Neural progenitor cell (in vitro differentiated cells): ENCODE measurements at regions not wholly inside any gene's neighbourhood (a gene's known extent, or its start where the extent isn't known, plus 50 kb on each side); places are given as distances from the start of the nearest gene placed in this dataset.

ENCODE experiments used
- DNase-seq: peaks from one replicate; pipeline ENCODE4 v3.0.0-alpha.2; 2016; ENCODE audit warnings: low spot score
- H2AFZ ChIP-seq: fragments of 200-600 bp; sonication (generic); replicated peaks from 2 replicates; pipeline ENCODE4 v1.6.1; 2016; ENCODE audit warnings: antibody characterized with exemption
- H3F3A ChIP-seq: fragments of 200-600 bp; sonication (generic); 2 replicates; pipeline ENCODE4 v1.6.1; 2016; ENCODE audit warnings: antibody characterized with exemption, low read depth
- H3K27ac ChIP-seq: fragments of 200-600 bp; sonication (generic); 2 replicates; pipeline ENCODE4 v1.5.1; 2016; ENCODE audit warnings: mild to moderate bottlenecking
- H3K27me3 ChIP-seq: fragments of 200-600 bp; sonication (generic); 2 replicates; pipeline ENCODE4 v1.6.1; 2016; ENCODE audit warnings: mild to moderate bottlenecking, moderate library complexity
- H3K36me3 ChIP-seq: fragments of 200-600 bp; sonication (generic); 2 replicates; pipeline ENCODE4 v1.5.1; 2016
- H3K4me1 ChIP-seq: fragments of 200-600 bp; sonication (generic); 2 replicates; pipeline ENCODE4 v1.6.1; 2016; ENCODE audit warnings: mixed run types
- H3K4me2 ChIP-seq: fragments of 200-600 bp; sonication (generic); 2 replicates; pipeline ENCODE4 v1.6.1; 2016
- H3K4me3 ChIP-seq: fragments of 200-600 bp; sonication (generic); 2 replicates; pipeline ENCODE4 v1.5.1; 2016
- H3K79me2 ChIP-seq: fragments of 200-600 bp; sonication (generic); 2 replicates; pipeline ENCODE4 v1.6.1; 2016; ENCODE audit warnings: low read depth
- H3K9ac ChIP-seq: fragments of 200-600 bp; sonication (generic); 2 replicates; pipeline ENCODE4 v1.6.1; 2016
- H3K9me3 ChIP-seq: fragments of 200-600 bp; sonication (generic); 2 replicates; pipeline ENCODE4 v1.5.1; 2016; ENCODE audit warnings: low read depth
- H4K20me1 ChIP-seq: fragments of 200-600 bp; sonication (generic); 2 replicates; pipeline ENCODE4 v1.6.1; 2016; ENCODE audit warnings: low read depth
- H3K27ac Mint-ChIP-seq: 3 replicates; pipeline ENCODE4 v1.8.0; 2021; ENCODE audit warnings: mixed read lengths
- H3K27me3 Mint-ChIP-seq: 2 replicates; pipeline ENCODE4 v1.8.0; 2022; ENCODE audit warnings: low read depth, mild to moderate bottlenecking, inconsistent platforms, moderate library complexity, mixed read lengths; ENCODE audit not compliant: insufficient read depth
- H3K36me3 Mint-ChIP-seq: 3 replicates; pipeline ENCODE4 v1.8.0; 2021; ENCODE audit warnings: mixed read lengths
- H3K4me1 Mint-ChIP-seq: 3 replicates; pipeline ENCODE4 v1.8.0; 2021; ENCODE audit warnings: mixed read lengths
- H3K4me3 Mint-ChIP-seq: 3 replicates; pipeline ENCODE4 v1.8.0; 2021; ENCODE audit warnings: mild to moderate bottlenecking, moderate library complexity, mixed read lengths
- H3K9me3 Mint-ChIP-seq: 3 replicates; pipeline ENCODE4 v1.8.0; 2020; ENCODE audit warnings: mixed read lengths
- CTCF ChIP-seq: fragments of 200-600 bp; sonication (generic); IDR thresholded peaks from 2 replicates; pipeline ENCODE4 v1.5.1; 2017; ENCODE audit warnings: antibody characterized with exemption, mild to moderate bottlenecking
- EZH2 ChIP-seq: fragments of 200-600 bp; sonication (generic); IDR thresholded peaks from 2 replicates; pipeline ENCODE4 v1.6.1; 2017; ENCODE audit warnings: antibody characterized with exemption, mild to moderate bottlenecking, moderate library complexity
- EZH2phosphoT487 ChIP-seq: fragments of 200-600 bp; sonication (generic); IDR thresholded peaks from 2 replicates; pipeline ENCODE4 v1.6.1; 2017; ENCODE audit warnings: antibody characterized with exemption

GRCh38 chr6:102773636-102774035 lies 1380.1 kb downstream of the GRIK2 start:
- H3K27me3 Mint-ChIP-seq, result peaks cover 2% of the 10 kb centered on the region
- Histone ChIP-seq H4K20me1 (no peaks in the 10 kb centered on the region), H3K36me3 (no peaks in the 10 kb centered on the region), H3K27me3 (no peaks in the 10 kb centered on the region), H3K79me2 (no peaks in the 10 kb centered on the region), H3F3A (no peaks in the 10 kb centered on the region), H3K4me3 (no peak overlapping the region), H2AFZ (no peak overlapping the region), H3K4me2 (no peak overlapping the region), H3K4me1 (no peaks in the 10 kb centered on the region), H3K9me3 (peaks cover 8% of the 10 kb centered on the region), H3K9ac (no peak overlapping the region), H3K27ac (no peak overlapping the region)
- H3K4me1 Mint-ChIP-seq, result no peaks in the 10 kb centered on the region
- no peak overlapping the region for H3K27ac Mint-ChIP-seq
- peaks cover 11% of the 10 kb centered on the region for H3K9me3 Mint-ChIP-seq
- H3K36me3 Mint-ChIP-seq, result no peaks in the 10 kb centered on the region
- no peak for TF ChIP-seq EZH2
- TF ChIP-seq EZH2phosphoT487, result no peak
- no peak for TF ChIP-seq CTCF
- no peak for DNase-seq
- H3K4me3 Mint-ChIP-seq, result no peak overlapping the region

GRCh38 chr6:102766963-102767362 lies 1373.5 kb downstream of the GRIK2 start:
- no peak overlapping the region for H3K4me2 ChIP-seq
- Mint-ChIP-seq H3K4me1 (peaks cover 5% of the 10 kb centered on the region), H3K27ac (no peak overlapping the region), H3K36me3 (no peaks in the 10 kb centered on the region), H3K27me3 (no peaks in the 10 kb centered on the region), H3K4me3 (no peak overlapping the region), H3K9me3 (peaks cover 11% of the 10 kb centered on the region)
- H3F3A ChIP-seq, result no peaks in the 10 kb centered on the region
- H3K79me2 ChIP-seq, result no peaks in the 10 kb centered on the region
- no peaks in the 10 kb centered on the region for H3K27me3 ChIP-seq
- H4K20me1 ChIP-seq, result no peaks in the 10 kb centered on the region
- no peak overlapping the region for H3K27ac ChIP-seq
- peaks cover 8% of the 10 kb centered on the region for H3K9me3 ChIP-seq
- H3K9ac ChIP-seq, result no peak overlapping the region
- H3K4me3 ChIP-seq, result no peak overlapping the region
- H2AFZ ChIP-seq, result no peak overlapping the region
- no peak for DNase-seq
- TF ChIP-seq EZH2phosphoT487 (no peak), CTCF (no peak), EZH2 (no peak)
- no peaks in the 10 kb centered on the region for H3K4me1 ChIP-seq
- H3K36me3 ChIP-seq, result no peaks in the 10 kb centered on the region

GRCh38 chr6:102764317-102764716 lies 1370.8 kb downstream of the GRIK2 start:
- Mint-ChIP-seq H3K9me3 (peaks cover 6% of the 10 kb centered on the region), H3K4me1 (peaks cover 5% of the 10 kb centered on the region), H3K4me3 (no peak overlapping the region), H3K36me3 (no peaks in the 10 kb centered on the region), H3K27me3 (no peaks in the 10 kb centered on the region), H3K27ac (no peak overlapping the region)
- no peak for TF ChIP-seq EZH2
- TF ChIP-seq EZH2phosphoT487, result no peak
- TF ChIP-seq CTCF, result no peak
- no peaks in the 10 kb centered on the region for H3K36me3 ChIP-seq
- H3K4me3 ChIP-seq, result no peak overlapping the region
- no peaks in the 10 kb centered on the region for H3K27me3 ChIP-seq
- no peak for DNase-seq
- no peak overlapping the region for H3K27ac ChIP-seq
- peaks cover 2% of the 10 kb centered on the region for H3K9me3 ChIP-seq
- H3F3A ChIP-seq, result no peaks in the 10 kb centered on the region
- H3K79me2 ChIP-seq, result no peaks in the 10 kb centered on the region
- H3K4me2 ChIP-seq, result no peak overlapping the region
- no peaks in the 10 kb centered on the region for H3K4me1 ChIP-seq
- H4K20me1 ChIP-seq, result no peaks in the 10 kb centered on the region
- no peak overlapping the region for H2AFZ ChIP-seq
- H3K9ac ChIP-seq, result no peak overlapping the region
